Panc1 (cell line): ENCODE measurements at regions not wholly inside any gene's neighbourhood (a gene's known extent, or its start where the extent isn't known, plus 50 kb on each side); places are given as distances from the start of the nearest gene placed in this dataset.

Experiments
- CTCF ChIP-seq: fragments of 450-650 bp; IDR thresholded peaks from 2 replicates; pipeline ENCODE4 v1.5.1; 2017; ENCODE audit warnings: mild to moderate bottlenecking
- POLR2AphosphoS5 ChIP-seq: IDR thresholded peaks from 2 replicates; pipeline ENCODE4 v1.6.1; 2012; ENCODE audit warnings: mild to moderate bottlenecking, low read depth, low read length, moderate library complexity
- REST ChIP-seq, 2 experiments: IDR thresholded peaks; 2 replicates each; pipeline ENCODE4 v1.6.1; 2011 to 2012; ENCODE audit warnings: low read depth in 2 of 2, control low read depth in 1 of 2, low read length in 1 of 2, mild to moderate bottlenecking in 1 of 2, moderate library complexity in 1 of 2; ENCODE audit not compliant: insufficient read depth in 1 of 2
- SIN3A ChIP-seq: IDR thresholded peaks from 2 replicates; pipeline ENCODE4 v1.6.1; 2012; ENCODE audit warnings: low read depth, mild to moderate bottlenecking, low read length, moderate library complexity, borderline replicate concordance; ENCODE audit not compliant: insufficient read depth
- TCF7L2 ChIP-seq: IDR thresholded peaks from 2 replicates; pipeline ENCODE4 v1.6.1; 2011; ENCODE audit warnings: mild to moderate bottlenecking, low read depth, low read length, inconsistent platforms

GRCh38 chr2:129016972-129017371 lies 698.3 kb upstream of the HS6ST1 start:
- TF ChIP-seq POLR2AphosphoS5 (no peak), CTCF (no peak), REST (IDR thresholded peaks at IDR 0.05; ENCODE audit: insufficient read depth in 1 of 2, low read depth in 2 of 2, low read length in 1 of 2) (no peak), TCF7L2 (no peak), SIN3A (no peak)
